ENCODE measurements at regions not wholly inside any gene's neighbourhood (a gene's known extent, or its start where the extent isn't known, plus 50 kb on each side); places are given as distances from the start of the nearest gene placed in this dataset.

- TF ChIP-seq CTCF (IDR thresholded peaks at IDR 0.05; ENCODE audit: low read depth, low read length): no peak
- no peak for TF ChIP-seq EZH2phosphoT487 (IDR thresholded peaks at IDR 0.05; ENCODE audit: low read depth)
Measured at GRCh38 chr4:55241461-55241860, 104.6 kb upstream of the SRD5A3 start.

All from OCI-LY3 (cell line).